ENCODE measurements at regions not wholly inside any gene's neighbourhood (a gene's known extent, or its start where the extent isn't known, plus 50 kb on each side); places are given as distances from the start of the nearest gene placed in this dataset.

DNA sequence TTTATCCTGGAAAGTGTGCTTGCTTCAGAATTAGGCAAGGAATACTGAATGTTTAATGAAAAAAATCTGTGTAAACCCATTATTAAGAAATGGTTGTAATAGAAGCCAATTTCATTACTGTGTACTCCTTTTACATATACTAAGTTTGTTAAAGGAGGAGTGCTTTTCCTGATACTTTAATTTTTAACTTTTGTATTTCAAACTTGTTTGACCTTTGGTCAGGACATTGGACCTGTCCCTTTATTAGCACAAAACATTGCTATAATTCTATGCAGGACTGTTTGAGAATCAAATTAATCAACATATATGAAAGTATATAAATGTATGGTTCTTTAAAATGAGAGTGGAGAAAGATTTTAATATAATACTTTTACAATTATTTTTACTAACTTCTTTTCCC, 659.6 kb downstream of the TMTC2 start:
- no peak for DNase-seq (ENCODE audit: extremely low read depth, low read depth)
- H3K4me3 ChIP-seq (replicated peaks; ENCODE audit: low read depth, low read length), result no peak overlapping the region
- TF ChIP-seq, protein P1, sequence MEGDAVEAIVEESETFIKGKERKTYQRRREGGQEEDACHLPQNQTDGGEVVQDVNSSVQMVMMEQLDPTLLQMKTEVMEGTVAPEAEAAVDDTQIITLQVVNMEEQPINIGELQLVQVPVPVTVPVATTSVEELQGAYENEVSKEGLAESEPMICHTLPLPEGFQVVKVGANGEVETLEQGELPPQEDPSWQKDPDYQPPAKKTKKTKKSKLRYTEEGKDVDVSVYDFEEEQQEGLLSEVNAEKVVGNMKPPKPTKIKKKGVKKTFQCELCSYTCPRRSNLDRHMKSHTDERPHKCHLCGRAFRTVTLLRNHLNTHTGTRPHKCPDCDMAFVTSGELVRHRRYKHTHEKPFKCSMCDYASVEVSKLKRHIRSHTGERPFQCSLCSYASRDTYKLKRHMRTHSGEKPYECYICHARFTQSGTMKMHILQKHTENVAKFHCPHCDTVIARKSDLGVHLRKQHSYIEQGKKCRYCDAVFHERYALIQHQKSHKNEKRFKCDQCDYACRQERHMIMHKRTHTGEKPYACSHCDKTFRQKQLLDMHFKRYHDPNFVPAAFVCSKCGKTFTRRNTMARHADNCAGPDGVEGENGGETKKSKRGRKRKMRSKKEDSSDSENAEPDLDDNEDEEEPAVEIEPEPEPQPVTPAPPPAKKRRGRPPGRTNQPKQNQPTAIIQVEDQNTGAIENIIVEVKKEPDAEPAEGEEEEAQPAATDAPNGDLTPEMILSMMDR (IDR thresholded peaks at IDR 0.05; ENCODE audit: low read depth, low read length, missing control alignments), result no peak

GRCh38 chr12:83343767-83344166, 657.1 kb downstream of the TMTC2 start:
- H3K4me3 ChIP-seq (replicated peaks; ENCODE audit: low read depth, low read length), result no peak overlapping the region
- TF ChIP-seq, protein P1 (IDR thresholded peaks at IDR 0.05; ENCODE audit: low read depth, low read length, missing control alignments), result no peak
- DNase-seq (ENCODE audit: extremely low read depth, low read depth), result no peak

- no peak overlapping the region for H3K4me3 ChIP-seq (replicated peaks; ENCODE audit: low read depth, low read length)
- no peak for DNase-seq (ENCODE audit: extremely low read depth, low read depth)
- TF ChIP-seq, protein P1 (IDR thresholded peaks at IDR 0.05; ENCODE audit: low read depth, low read length, missing control alignments), result no peak
Observed at GRCh38 chr12:83335748-83336147, 649.0 kb downstream of the TMTC2 start.

DNA sequence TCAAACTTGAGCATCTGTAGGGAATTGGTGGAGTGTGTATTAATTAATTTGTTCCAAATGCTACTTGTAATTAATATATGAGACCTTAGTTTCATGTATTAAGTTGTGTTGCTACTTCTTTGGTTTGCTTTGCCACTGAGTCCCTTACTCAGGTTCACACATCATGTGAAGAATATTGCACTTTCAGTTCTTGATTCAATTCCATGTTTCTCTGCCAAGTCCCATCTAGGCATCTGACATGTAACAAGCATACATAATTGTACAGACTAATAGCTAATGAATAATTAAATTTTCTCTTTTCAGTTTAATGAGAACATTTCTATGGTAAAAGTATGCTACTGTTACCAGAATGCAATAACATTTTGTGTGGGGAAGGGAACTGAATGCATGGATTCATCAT, 640.0 kb downstream of the TMTC2 start:
- TF ChIP-seq, protein P1 (IDR thresholded peaks at IDR 0.05; ENCODE audit: low read depth, low read length, missing control alignments), result no peak
- no peak for DNase-seq (ENCODE audit: extremely low read depth, low read depth)
- no peak overlapping the region for H3K4me3 ChIP-seq (replicated peaks; ENCODE audit: low read depth, low read length)

DNA sequence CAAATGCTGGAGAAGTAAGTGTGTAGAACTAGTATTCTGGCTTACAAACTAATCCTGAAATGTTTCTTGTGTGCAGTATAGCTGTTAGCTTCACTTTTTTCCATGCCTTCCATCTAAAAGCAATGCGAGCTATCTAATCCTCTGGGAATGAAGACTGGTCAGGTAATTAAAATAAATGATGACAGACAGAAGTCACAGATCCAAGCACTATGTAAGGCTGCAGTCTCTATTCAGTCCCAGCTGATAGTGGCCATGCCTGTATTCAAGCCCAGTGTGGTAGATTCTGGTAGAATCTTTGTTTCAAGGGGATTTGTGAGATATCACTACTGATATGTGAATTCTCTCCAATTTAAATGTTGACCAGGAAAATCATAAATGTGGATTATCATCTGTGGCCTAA, 637.2 kb downstream of the TMTC2 start:
- H3K4me3 ChIP-seq (replicated peaks; ENCODE audit: low read depth, low read length), result no peak overlapping the region
- no peak for DNase-seq (ENCODE audit: extremely low read depth, low read depth)
- TF ChIP-seq, protein P1 (IDR thresholded peaks at IDR 0.05; ENCODE audit: low read depth, low read length, missing control alignments), result no peak

- TF ChIP-seq, protein P1 (IDR thresholded peaks at IDR 0.05; ENCODE audit: low read depth, low read length, missing control alignments), result no peak
- no peak for DNase-seq (ENCODE audit: extremely low read depth, low read depth)
Observed at GRCh38 chr12:83322809-83323208, 636.1 kb downstream of the TMTC2 start.

DNA sequence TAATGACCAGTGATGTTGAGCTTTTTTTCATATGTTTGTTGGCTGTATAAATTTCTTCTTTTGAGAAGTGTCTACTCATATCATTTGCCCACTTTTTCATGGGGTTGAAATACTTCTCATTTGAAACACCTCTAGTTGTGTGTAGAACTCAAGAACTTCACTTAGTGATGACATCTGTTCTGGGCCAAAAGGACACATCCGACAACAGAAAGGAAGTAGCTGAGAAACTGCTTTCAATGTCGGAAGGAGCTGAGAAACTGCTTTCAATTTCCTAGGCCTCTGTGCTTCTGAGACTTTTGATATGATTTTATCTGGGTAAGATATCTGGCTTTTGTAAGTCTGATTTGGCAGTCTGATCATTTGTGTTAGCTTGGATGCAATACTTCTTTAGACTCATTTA, 635.3 kb downstream of the TMTC2 start:
- no peak for DNase-seq (ENCODE audit: extremely low read depth, low read depth)
- TF ChIP-seq, protein P1 (IDR thresholded peaks at IDR 0.05; ENCODE audit: low read depth, low read length, missing control alignments), result no peak
- H3K4me3 ChIP-seq (replicated peaks; ENCODE audit: low read depth, low read length), result no peak overlapping the region

More at GRCh38 chr12:83322809-83323208, 636.1 kb downstream of the TMTC2 start:
- H3K4me3 ChIP-seq (replicated peaks; ENCODE audit: low read depth, low read length), result no peak overlapping the region
